Natural killer cell (primary cell): ENCODE measurements at regions not wholly inside any gene's neighbourhood (a gene's known extent, or its start where the extent isn't known, plus 50 kb on each side); places are given as distances from the start of the nearest gene placed in this dataset.

Experiments used
- ATAC-seq, 3 donors: fragments of 150-1000 bp in 2 of 3; fragments of 200-7000 bp in 1 of 3; cut with Tn5 transposase; 1 replicate in 1 of 3; 2 replicates in 2 of 3; pipeline ENCODE4 v1.10.0; 2021; ENCODE audit warnings: mild to moderate bottlenecking in 2 of 3, moderate library complexity in 2 of 3
- DNase-seq, 2 donors: peaks; one replicate each; pipeline versions ENCODE4 v3.0.0 to v3.0.0-alpha.2; 2013 to 2021; ENCODE audit warnings: mixed read lengths in 1 of 2
- H3K27ac ChIP-seq: one replicate; pipeline ENCODE4 v1.5.1; 2013; ENCODE audit warnings: mild to moderate bottlenecking, low read length
- H3K27me3 ChIP-seq: one replicate; pipeline ENCODE4 v1.6.1; 2013; ENCODE audit warnings: low read length; ENCODE audit not compliant: control insufficient read depth, insufficient read depth
- H3K36me3 ChIP-seq: one replicate; pipeline ENCODE4 v1.6.1; 2013; ENCODE audit warnings: low read length; ENCODE audit not compliant: control insufficient read depth, insufficient read depth
- H3K4me1 ChIP-seq: one replicate; pipeline ENCODE4 v1.6.1; 2013; ENCODE audit warnings: low read length; ENCODE audit not compliant: control insufficient read depth, insufficient read depth
- H3K4me3 ChIP-seq: one replicate; pipeline ENCODE4 v1.5.1; 2013; ENCODE audit warnings: low read length
- H3K9me3 ChIP-seq: one replicate; pipeline ENCODE4 v1.6.1; 2013; ENCODE audit warnings: low read length; ENCODE audit not compliant: control insufficient read depth, insufficient read depth
- H3K27ac Mint-ChIP-seq, 2 donors: one replicate each; pipeline ENCODE4 v1.8.0; 2022; ENCODE audit warnings: mild to moderate bottlenecking in 2 of 2, mixed read lengths in 2 of 2, moderate library complexity in 1 of 2
- H3K27me3 Mint-ChIP-seq, 2 donors: one replicate each; pipeline ENCODE4 v1.8.0; 2022; ENCODE audit warnings: low read depth in 2 of 2, mixed read lengths in 2 of 2
- H3K36me3 Mint-ChIP-seq: one replicate; pipeline ENCODE4 v1.8.0; 2022; ENCODE audit warnings: mixed read lengths
- H3K4me1 Mint-ChIP-seq, 2 donors: one replicate each; pipeline ENCODE4 v1.8.0; 2022; ENCODE audit warnings: mixed read lengths in 2 of 2
- H3K4me3 Mint-ChIP-seq: one replicate; pipeline ENCODE4 v1.8.0; 2022; ENCODE audit warnings: mild to moderate bottlenecking, moderate library complexity, mixed read lengths
- H3K9me3 Mint-ChIP-seq, 2 donors: one replicate each; pipeline ENCODE4 v1.8.0; 2022; ENCODE audit warnings: mixed read lengths in 2 of 2
- CTCF ChIP-seq: fragments of 200-600 bp; IDR thresholded peaks from one replicate; pipeline ENCODE4 v1.8.0; 2022; ENCODE audit warnings: antibody characterized with exemption
- WGBS: methylation state at CpG from one replicate; pipeline ENCODE4 v1.1.7; 2013; ENCODE audit warnings: missing lambda C conversion rate; ENCODE audit not compliant: insufficient coverage; 5-methylcytosine and 5-hydroxymethylcytosine counted together
- intact Hi-C: fragments of 100-400 bp; cut with micrococcal nuclease; formaldehyde crosslinking; loops from one replicate; pipeline ENCODE4 v1.14.2; 2022

- Mint-ChIP-seq H3K36me3 (no peaks in the 10 kb centered on the region), H3K4me1 (no peaks in the 10 kb centered on the region), H3K9me3 (peaks cover 4 to 16% of the 10 kb centered on the region in 2 donors), H3K27me3 (no peaks in the 10 kb centered on the region), H3K27ac (no peak overlapping the region), H3K4me3 (no peak overlapping the region)
- ATAC-seq = no peak
- intact Hi-C loops = no loop called here
- no peaks in the 10 kb centered on the region for H3K36me3 ChIP-seq
- H3K27me3 ChIP-seq = no peaks in the 10 kb centered on the region
- H3K9me3 ChIP-seq = peaks cover 5% of the 10 kb centered on the region
- no peak overlapping the region for H3K27ac ChIP-seq
- no peak overlapping the region for H3K4me3 ChIP-seq
- TF ChIP-seq CTCF = no peak
- no peak for DNase-seq
- 77% methylated on average over 2 of the region's 2 CpGs for WGBS
- no peaks in the 10 kb centered on the region for H3K4me1 ChIP-seq
These were observed 481.2 kb downstream of the COL11A1 start for GRCh38 chr1:102627145-102627544.

GRCh38 chr1:102615896-102616295 is 492.4 kb downstream of the COL11A1 start:
- Histone ChIP-seq H3K4me1 (no peaks in the 10 kb centered on the region), H3K27me3 (no peaks in the 10 kb centered on the region), H3K36me3 (no peaks in the 10 kb centered on the region), H3K4me3 (no peak overlapping the region), H3K9me3 (no peaks in the 10 kb centered on the region), H3K27ac (no peak overlapping the region)
- peaks cover 20% of the 10 kb centered on the region for H3K36me3 Mint-ChIP-seq
- no peak overlapping the region for H3K4me3 Mint-ChIP-seq
- H3K4me1 Mint-ChIP-seq = no peaks in the 10 kb centered on the region
- no peak for ATAC-seq
- no peak for DNase-seq
- H3K27ac Mint-ChIP-seq = no peak overlapping the region
- WGBS = 83% methylated on average over 1 of the region's 2 CpGs
- no peak for TF ChIP-seq CTCF
- H3K27me3 Mint-ChIP-seq = no peaks in the 10 kb centered on the region
- intact Hi-C loops = no loop called here
- peaks cover 13 to 27% of the 10 kb centered on the region in 2 donors for H3K9me3 Mint-ChIP-seq

GRCh38 chr1:102595106-102595505 is 513.2 kb downstream of the COL11A1 start:
- no peaks in the 10 kb centered on the region for H3K4me1 ChIP-seq
- H3K27me3 Mint-ChIP-seq = no peaks in the 10 kb centered on the region
- H3K4me3 ChIP-seq = no peak overlapping the region
- H3K4me1 Mint-ChIP-seq = no peaks in the 10 kb centered on the region
- H3K27ac ChIP-seq = no peak overlapping the region
- no peak for TF ChIP-seq CTCF
- H3K27me3 ChIP-seq = no peaks in the 10 kb centered on the region
- intact Hi-C loops = no loop called here
- no peak overlapping the region for H3K4me3 Mint-ChIP-seq
- H3K9me3 Mint-ChIP-seq = peaks cover 9 to 11% of the 10 kb centered on the region in 2 donors
- H3K36me3 Mint-ChIP-seq = no peaks in the 10 kb centered on the region
- DNase-seq (no peak), ATAC-seq (no peak)
- H3K9me3 ChIP-seq = no peaks in the 10 kb centered on the region
- 91% methylated on average over 1 of the region's 2 CpGs for WGBS
- no peak overlapping the region for H3K27ac Mint-ChIP-seq
- no peaks in the 10 kb centered on the region for H3K36me3 ChIP-seq

- peaks cover 9 to 11% of the 10 kb centered on the region in 2 donors for H3K9me3 Mint-ChIP-seq
- Histone ChIP-seq H3K4me1 (no peaks in the 10 kb centered on the region), H3K4me3 (no peak overlapping the region), H3K27me3 (no peaks in the 10 kb centered on the region), H3K9me3 (no peaks in the 10 kb centered on the region), H3K27ac (no peak overlapping the region), H3K36me3 (no peaks in the 10 kb centered on the region)
- no peaks in the 10 kb centered on the region for H3K4me1 Mint-ChIP-seq
- no peak overlapping the region for H3K27ac Mint-ChIP-seq
- DNase-seq = no peak
- H3K36me3 Mint-ChIP-seq = no peaks in the 10 kb centered on the region
- no peak for ATAC-seq
- no peak overlapping the region for H3K4me3 Mint-ChIP-seq
- no peak for TF ChIP-seq CTCF
- intact Hi-C loops = no loop called here
- H3K27me3 Mint-ChIP-seq = no peaks in the 10 kb centered on the region
These were observed 515.0 kb downstream of the COL11A1 start for GRCh38 chr1:102593276-102593675.
